ENCODE measurements at regions not wholly inside any gene's neighbourhood (a gene's known extent, or its start where the extent isn't known, plus 50 kb on each side); places are given as distances from the start of the nearest gene placed in this dataset.

GRCh38 chr6:15864038-15864707, 201.3 kb upstream of the DTNBP1 start:
- no peak for DNase-seq
- H3K36me3 Mint-ChIP-seq: peaks cover 0 to 3% of the 10 kb centered on the region in 2 donors
- no peak overlapping the region for H3K27ac ChIP-seq (ENCODE audit: low read depth in 1 of 2, low read length in 2 of 2)
- H3K4me1 Mint-ChIP-seq: peaks cover 1% of the 10 kb centered on the region
- no peak for TF ChIP-seq CTCF (IDR thresholded peaks at IDR 0.05)
- WGBS (ENCODE audit: insufficient coverage): 100% methylated on average over 3 of the region's 7 CpGs
- no peak overlapping the region for H3K9ac ChIP-seq (ENCODE audit: insufficient read depth, low read length, poor library complexity, severe bottlenecking)
- no peaks in the 10 kb centered on the region for H3K4me1 ChIP-seq (ENCODE audit: control insufficient read depth in 1 of 2, insufficient read depth in 2 of 2, low read length in 2 of 2)
- intact Hi-C loops (cut with micrococcal nuclease): no loop called here
- no peak overlapping the region for H3K27ac Mint-ChIP-seq
- H3K4me3 Mint-ChIP-seq: no peak overlapping the region
- H3K4me3 ChIP-seq (replicated peaks in 1 of 3; ENCODE audit: low read depth in 2 of 3, low read length in 3 of 3): no peak overlapping the region
- no peaks in the 10 kb centered on the region for H3K79me2 ChIP-seq (ENCODE audit: insufficient read depth, low read length)
- no peak overlapping the region for H3K4me2 ChIP-seq (replicated peaks; ENCODE audit: extremely low read depth, low read length, poor library complexity, severe bottlenecking)
- peaks cover 0 to 1% (median 0%) of the 10 kb centered on the region in 3 donors for H3K27me3 Mint-ChIP-seq (ENCODE audit: low read depth in 3 of 3)
- H3K9me3 ChIP-seq (replicated peaks in 1 of 2; ENCODE audit: control insufficient read depth in 1 of 2, insufficient read depth in 1 of 2, low read length in 2 of 2): no peaks in the 10 kb centered on the region
- no peaks in the 10 kb centered on the region for H3K27me3 ChIP-seq (ENCODE audit: control insufficient read depth in 2 of 2, insufficient read depth in 2 of 2, low read length in 2 of 2)
- H4K20me1 ChIP-seq (ENCODE audit: insufficient read depth, low read length): no peaks in the 10 kb centered on the region
- H3K36me3 ChIP-seq (replicated peaks in 1 of 2; ENCODE audit: control insufficient read depth in 1 of 2, insufficient read depth in 2 of 2, low read length in 2 of 2): no peaks in the 10 kb centered on the region
- no peak overlapping the region for H2AFZ ChIP-seq (ENCODE audit: insufficient read depth, low read depth, low read length, poor library complexity, severe bottlenecking)
- H3K9me3 Mint-ChIP-seq: peaks cover 0 to 6% (median 0%) of the 10 kb centered on the region in 7 donors

- Histone ChIP-seq H3K9ac (ENCODE audit: insufficient read depth, low read length, poor library complexity, severe bottlenecking) (no peak overlapping the region), H3K4me1 (ENCODE audit: control insufficient read depth in 1 of 2, insufficient read depth in 2 of 2, low read length in 2 of 2) (no peaks in the 10 kb centered on the region), H3K36me3 (replicated peaks in 1 of 2; ENCODE audit: control insufficient read depth in 1 of 2, insufficient read depth in 2 of 2, low read length in 2 of 2) (no peaks in the 10 kb centered on the region), H3K4me3 (replicated peaks in 1 of 3; ENCODE audit: low read depth in 2 of 3, low read length in 3 of 3) (no peak overlapping the region), H3K27me3 (ENCODE audit: control insufficient read depth in 2 of 2, insufficient read depth in 2 of 2, low read length in 2 of 2) (no peaks in the 10 kb centered on the region), H4K20me1 (ENCODE audit: insufficient read depth, low read length) (no peaks in the 10 kb centered on the region), H3K79me2 (ENCODE audit: insufficient read depth, low read length) (no peaks in the 10 kb centered on the region), H3K9me3 (replicated peaks in 1 of 2; ENCODE audit: control insufficient read depth in 1 of 2, insufficient read depth in 1 of 2, low read length in 2 of 2) (no peaks in the 10 kb centered on the region), H2AFZ (ENCODE audit: insufficient read depth, low read depth, low read length, poor library complexity, severe bottlenecking) (no peak overlapping the region), H3K27ac (ENCODE audit: low read depth in 1 of 2, low read length in 2 of 2) (no peak overlapping the region), H3K4me2 (replicated peaks; ENCODE audit: extremely low read depth, low read length, poor library complexity, severe bottlenecking) (no peak overlapping the region)
- intact Hi-C loops (cut with micrococcal nuclease): no loop called here
- Mint-ChIP-seq H3K4me3 (no peak overlapping the region), H3K4me1 (peaks cover 3% of the 10 kb centered on the region), H3K27ac (no peak overlapping the region), H3K9me3 (peaks cover 0 to 6% (median 0%) of the 10 kb centered on the region in 7 donors), H3K36me3 (peaks cover 0 to 3% of the 10 kb centered on the region in 2 donors), H3K27me3 (ENCODE audit: low read depth in 3 of 3) (peaks cover 0 to 1% (median 0%) of the 10 kb centered on the region in 3 donors)
- no peak for DNase-seq
- no peak for TF ChIP-seq CTCF (IDR thresholded peaks at IDR 0.05)
- no CpG with 5 or more reads among the region's 1 CpG for WGBS (ENCODE audit: insufficient coverage)
Measured at GRCh38 chr6:15862810-15863209, 200.0 kb upstream of the DTNBP1 start.

Data from CD14-positive monocyte (primary cell).